ENCODE measurements at regions not wholly inside any gene's neighbourhood (a gene's known extent, or its start where the extent isn't known, plus 50 kb on each side); places are given as distances from the start of the nearest gene placed in this dataset.

DNA sequence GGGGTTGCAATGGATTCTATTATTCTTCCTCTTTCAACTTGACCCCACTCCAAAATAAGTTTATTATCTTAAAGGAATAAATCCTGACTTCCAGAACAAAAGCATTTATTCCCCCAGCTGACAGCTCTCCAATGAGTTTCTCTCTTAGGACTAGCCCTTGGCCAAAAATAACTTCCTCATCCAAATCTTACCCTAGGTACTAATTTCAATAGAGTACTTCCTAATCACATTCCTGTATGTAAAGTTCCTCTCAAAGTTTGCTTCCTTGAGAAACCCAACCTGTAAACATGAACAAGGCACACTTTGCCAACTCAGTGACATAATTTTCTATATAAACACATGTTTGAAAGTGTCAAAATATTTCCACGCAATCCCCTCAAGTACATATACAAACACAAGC, 671.2 kb upstream of the GALNTL6 start:
- TF ChIP-seq, protein P1, sequence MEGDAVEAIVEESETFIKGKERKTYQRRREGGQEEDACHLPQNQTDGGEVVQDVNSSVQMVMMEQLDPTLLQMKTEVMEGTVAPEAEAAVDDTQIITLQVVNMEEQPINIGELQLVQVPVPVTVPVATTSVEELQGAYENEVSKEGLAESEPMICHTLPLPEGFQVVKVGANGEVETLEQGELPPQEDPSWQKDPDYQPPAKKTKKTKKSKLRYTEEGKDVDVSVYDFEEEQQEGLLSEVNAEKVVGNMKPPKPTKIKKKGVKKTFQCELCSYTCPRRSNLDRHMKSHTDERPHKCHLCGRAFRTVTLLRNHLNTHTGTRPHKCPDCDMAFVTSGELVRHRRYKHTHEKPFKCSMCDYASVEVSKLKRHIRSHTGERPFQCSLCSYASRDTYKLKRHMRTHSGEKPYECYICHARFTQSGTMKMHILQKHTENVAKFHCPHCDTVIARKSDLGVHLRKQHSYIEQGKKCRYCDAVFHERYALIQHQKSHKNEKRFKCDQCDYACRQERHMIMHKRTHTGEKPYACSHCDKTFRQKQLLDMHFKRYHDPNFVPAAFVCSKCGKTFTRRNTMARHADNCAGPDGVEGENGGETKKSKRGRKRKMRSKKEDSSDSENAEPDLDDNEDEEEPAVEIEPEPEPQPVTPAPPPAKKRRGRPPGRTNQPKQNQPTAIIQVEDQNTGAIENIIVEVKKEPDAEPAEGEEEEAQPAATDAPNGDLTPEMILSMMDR (IDR thresholded peaks at IDR 0.05) = no peak
- Mint-ChIP-seq H3K27ac (ENCODE audit: unreplicated experiment) (no peak overlapping the region), H3K27me3 (ENCODE audit: unreplicated experiment) (no peaks in the 10 kb centered on the region), H3K36me3 (ENCODE audit: unreplicated experiment) (no peaks in the 10 kb centered on the region), H3K9me3 (ENCODE audit: unreplicated experiment) (no peaks in the 10 kb centered on the region), H3K4me1 (ENCODE audit: unreplicated experiment) (no peaks in the 10 kb centered on the region), H3K4me3 (ENCODE audit: unreplicated experiment) (no peak overlapping the region)
- no peak for DNase-seq (ENCODE audit: extremely low spot score, unreplicated experiment)

GRCh38 chr4:171130256-171130801, 682.9 kb upstream of the GALNTL6 start:
- Mint-ChIP-seq H3K4me1 (ENCODE audit: unreplicated experiment) (no peaks in the 10 kb centered on the region), H3K4me3 (ENCODE audit: unreplicated experiment) (no peak overlapping the region), H3K36me3 (ENCODE audit: unreplicated experiment) (no peaks in the 10 kb centered on the region), H3K27me3 (ENCODE audit: unreplicated experiment) (no peaks in the 10 kb centered on the region), H3K9me3 (ENCODE audit: unreplicated experiment) (no peaks in the 10 kb centered on the region), H3K27ac (ENCODE audit: unreplicated experiment) (no peak overlapping the region)
- TF ChIP-seq, protein P1 (IDR thresholded peaks at IDR 0.05) = no peak
- DNase-seq (ENCODE audit: extremely low spot score, unreplicated experiment) = no peak

- Mint-ChIP-seq H3K9me3 (ENCODE audit: unreplicated experiment) (peaks cover 6% of the 10 kb centered on the region), H3K27ac (ENCODE audit: unreplicated experiment) (no peak overlapping the region)
- DNase-seq (ENCODE audit: extremely low spot score, unreplicated experiment) = no peak
Observed at GRCh38 chr4:171118091-171118490, 695.1 kb upstream of the GALNTL6 start.

DNA sequence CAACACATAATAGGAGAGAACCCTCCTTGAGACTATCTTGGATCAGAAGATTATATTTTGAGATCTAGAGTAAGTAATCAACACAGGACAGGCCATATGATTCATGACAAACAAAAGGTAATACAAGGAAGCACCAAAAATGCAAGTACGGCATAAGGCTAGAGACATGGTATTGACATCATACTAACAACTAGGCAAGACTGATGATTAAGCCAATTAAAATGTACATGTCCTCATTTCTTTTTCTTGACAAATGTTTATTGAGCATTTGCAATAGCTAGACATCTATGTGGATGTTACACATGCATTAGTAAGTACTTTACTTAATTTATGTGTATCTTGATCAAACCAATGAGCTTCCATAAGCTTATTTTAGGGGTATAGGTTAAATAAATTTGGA, 695.7 kb upstream of the GALNTL6 start:
- no peaks in the 10 kb centered on the region for H3K36me3 Mint-ChIP-seq (ENCODE audit: unreplicated experiment)
- no peaks in the 10 kb centered on the region for H3K27me3 Mint-ChIP-seq (ENCODE audit: unreplicated experiment)
- H3K4me1 Mint-ChIP-seq (ENCODE audit: unreplicated experiment) = no peaks in the 10 kb centered on the region
- H3K9me3 Mint-ChIP-seq (ENCODE audit: unreplicated experiment) = peaks cover 4% of the 10 kb centered on the region
- DNase-seq (ENCODE audit: extremely low spot score, unreplicated experiment) = no peak
- no peak overlapping the region for H3K4me3 Mint-ChIP-seq (ENCODE audit: unreplicated experiment)
- TF ChIP-seq, protein P1 (IDR thresholded peaks at IDR 0.05) = no peak
- H3K27ac Mint-ChIP-seq (ENCODE audit: unreplicated experiment) = no peak overlapping the region

More at GRCh38 chr4:171118091-171118490, 695.1 kb upstream of the GALNTL6 start:
- Mint-ChIP-seq H3K36me3 (ENCODE audit: unreplicated experiment) (no peaks in the 10 kb centered on the region), H3K27me3 (ENCODE audit: unreplicated experiment) (no peaks in the 10 kb centered on the region), H3K4me3 (ENCODE audit: unreplicated experiment) (no peak overlapping the region), H3K4me1 (ENCODE audit: unreplicated experiment) (no peaks in the 10 kb centered on the region)
- TF ChIP-seq, protein P1 (IDR thresholded peaks at IDR 0.05) = no peak

- H3K4me3 Mint-ChIP-seq (ENCODE audit: unreplicated experiment) = no peak overlapping the region
- H3K27ac Mint-ChIP-seq (ENCODE audit: unreplicated experiment) = no peak overlapping the region
- no peak for DNase-seq (ENCODE audit: extremely low spot score, unreplicated experiment)
- H3K4me1 Mint-ChIP-seq (ENCODE audit: unreplicated experiment) = no peaks in the 10 kb centered on the region
- H3K27me3 Mint-ChIP-seq (ENCODE audit: unreplicated experiment) = peaks cover 4% of the 10 kb centered on the region
- TF ChIP-seq, protein P1 (IDR thresholded peaks at IDR 0.05) = no peak
- H3K9me3 Mint-ChIP-seq (ENCODE audit: unreplicated experiment) = peaks cover 15% of the 10 kb centered on the region
- no peaks in the 10 kb centered on the region for H3K36me3 Mint-ChIP-seq (ENCODE audit: unreplicated experiment)
Observed at GRCh38 chr4:171101845-171102244, 711.4 kb upstream of the GALNTL6 start.
